Limb (tissue), 2 donors: ENCODE measurements at regions not wholly inside any gene's neighbourhood (a gene's known extent, or its start where the extent isn't known, plus 50 kb on each side); places are given as distances from the start of the nearest gene placed in this dataset.
"Not testable (repeated sequence)": the region's sequence is repeated elsewhere in the genome, so short reads cannot be mapped to it uniquely, and the experiment has no call there.

Source experiments
- DNase-seq, 2 donors: peaks; one replicate each; pipeline ENCODE4 v3.0.0-alpha.2; 2016; ENCODE audit errors: extremely low spot score in 2 of 2

DNA sequence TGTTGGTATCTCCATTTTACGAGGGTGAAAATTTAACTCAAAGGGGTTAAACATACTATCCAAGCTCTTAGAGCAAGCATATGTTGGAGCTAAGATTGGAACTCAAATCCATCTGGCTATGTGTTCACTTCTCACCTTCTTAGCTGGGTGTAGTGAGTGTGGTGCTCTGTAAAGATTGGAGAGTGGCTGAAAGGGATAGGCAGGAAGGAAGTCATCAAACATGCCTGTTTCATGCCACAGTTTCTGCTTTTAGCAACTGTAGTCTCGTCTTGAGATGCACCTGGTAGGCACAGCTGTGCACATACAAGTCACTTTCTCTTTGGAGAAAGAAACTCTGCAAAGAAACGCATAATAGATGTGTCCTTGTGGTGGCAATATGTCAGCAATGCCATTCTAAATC is 189.1 kb upstream of the MDFIC2 start:
- no peak for DNase-seq

DNA sequence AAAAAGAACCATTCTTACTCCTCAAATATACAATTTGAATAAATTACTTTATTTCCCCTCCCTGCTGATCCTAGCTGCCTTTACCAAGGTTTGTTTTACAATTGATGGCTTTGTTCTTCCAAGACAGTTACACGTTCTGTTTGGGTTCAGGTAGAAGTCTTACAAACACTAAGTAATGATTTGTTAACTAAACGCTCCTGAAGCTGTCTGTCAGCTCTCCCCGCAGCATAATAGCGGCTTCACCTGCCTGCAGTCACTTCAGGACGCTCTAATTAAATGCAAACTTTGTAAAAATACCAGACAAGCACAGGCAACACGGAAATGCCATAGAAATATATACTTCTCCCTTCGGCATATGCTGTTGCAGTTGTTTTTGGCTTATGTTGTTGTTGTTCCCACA is 176.4 kb upstream of the MDFIC2 start:
- no peak for DNase-seq

DNA sequence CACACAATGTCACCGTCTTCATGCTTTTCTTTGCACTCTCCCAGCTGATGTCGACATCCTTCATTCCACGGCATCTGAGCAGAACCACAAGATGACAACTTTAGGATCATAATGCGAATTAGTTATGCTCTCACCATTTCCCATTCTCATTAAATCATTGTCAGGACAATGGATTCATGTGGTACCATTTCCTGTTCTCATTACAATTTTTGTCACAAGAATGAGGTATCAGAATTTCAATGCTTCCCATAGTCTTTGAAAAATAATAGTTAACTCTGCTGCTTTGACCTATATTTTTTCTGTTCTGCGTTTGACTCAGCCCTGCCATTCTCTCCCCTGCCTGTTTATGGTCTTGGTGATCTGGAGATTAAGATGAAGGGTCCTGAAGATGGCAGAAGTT is 175.7 kb upstream of the MDFIC2 start:
- no peak for DNase-seq

DNA sequence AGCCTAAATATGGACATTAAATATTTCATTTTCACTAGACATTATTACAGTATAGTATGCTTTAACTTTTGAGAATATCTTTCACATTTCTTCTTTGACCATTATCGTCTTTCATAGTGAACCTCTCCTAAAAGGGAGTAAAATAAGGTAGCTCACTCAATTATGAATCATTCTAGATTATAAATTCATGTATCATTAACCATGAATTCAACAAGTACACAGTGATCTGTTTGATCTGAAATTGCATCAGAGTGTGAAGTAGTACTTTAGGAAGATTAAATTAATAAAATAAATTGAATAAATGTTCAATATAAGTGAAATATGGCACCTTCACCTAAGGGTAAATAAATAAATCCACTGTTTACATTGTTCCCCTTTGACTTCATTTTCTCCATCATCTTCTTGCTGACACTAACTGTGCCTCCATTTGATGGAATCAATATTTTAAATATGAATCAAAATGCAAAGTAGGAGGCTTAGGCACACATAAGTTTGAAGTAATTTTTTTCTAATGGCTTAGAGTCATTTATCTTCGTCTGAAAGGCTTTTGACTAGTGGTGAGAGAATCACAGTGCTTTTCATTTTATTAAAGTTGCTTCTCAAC is 174.1 kb upstream of the MDFIC2 start:
- no peak for DNase-seq

DNA sequence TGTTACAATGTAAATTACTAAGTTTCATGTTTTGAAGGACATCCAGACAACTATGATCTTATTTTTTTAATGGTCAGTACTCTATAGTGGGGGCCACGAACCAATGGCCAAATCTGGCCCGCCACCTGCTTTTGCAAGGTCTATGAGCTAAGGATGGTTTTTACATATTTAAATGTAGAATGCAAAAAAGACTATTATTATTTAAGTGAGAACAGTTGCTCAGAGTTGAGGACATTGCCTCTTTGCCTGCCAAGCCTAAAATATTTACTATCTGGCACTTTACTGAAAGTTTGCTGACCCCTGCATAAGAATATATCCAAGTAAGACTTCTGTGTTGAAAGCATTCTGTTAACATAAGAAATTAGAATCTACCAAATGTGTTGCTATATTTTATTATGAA is 163.7 kb upstream of the MDFIC2 start:
- DNase-seq, result no peak

DNA sequence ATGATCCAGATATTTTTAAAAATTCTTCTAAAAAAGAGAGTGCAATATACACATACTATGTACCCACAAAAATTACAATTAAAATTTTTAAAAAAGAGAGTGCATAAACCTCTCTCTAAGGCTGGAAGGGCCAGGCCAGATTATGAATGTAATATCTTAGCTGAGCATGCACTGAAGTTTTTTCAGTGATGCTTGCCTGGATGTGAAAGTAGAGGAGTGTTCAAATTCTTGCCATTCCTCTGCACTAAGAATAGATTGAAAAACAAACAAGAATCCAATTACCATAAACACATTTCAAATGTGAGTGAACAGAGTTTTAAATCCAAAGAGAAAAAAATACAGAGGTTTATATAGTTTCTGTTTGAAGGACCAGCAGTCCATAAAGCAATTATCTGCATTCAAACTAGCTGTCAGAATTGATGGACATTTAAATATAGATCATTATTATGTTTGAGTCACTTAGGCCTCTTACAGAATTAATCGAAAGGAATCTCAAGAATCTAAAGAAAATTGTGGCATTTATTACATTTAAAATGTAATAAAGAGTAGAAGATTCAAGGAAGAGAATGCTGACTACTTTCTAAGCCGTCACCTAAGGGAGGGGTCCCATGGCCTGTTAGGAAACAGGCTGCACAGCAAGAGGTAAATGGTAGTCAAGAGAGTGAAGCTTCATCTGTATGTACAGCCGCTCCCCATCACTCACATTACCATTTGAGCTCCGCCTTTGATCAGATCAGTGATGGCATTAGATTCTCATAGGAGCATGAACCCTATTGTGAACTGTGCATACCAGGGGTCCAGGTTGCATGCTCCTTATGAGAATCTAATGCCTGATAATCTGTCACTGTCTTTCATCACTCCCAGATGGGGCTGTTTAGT is 159.3 kb upstream of the MDFIC2 start:
- no peak for DNase-seq

DNA sequence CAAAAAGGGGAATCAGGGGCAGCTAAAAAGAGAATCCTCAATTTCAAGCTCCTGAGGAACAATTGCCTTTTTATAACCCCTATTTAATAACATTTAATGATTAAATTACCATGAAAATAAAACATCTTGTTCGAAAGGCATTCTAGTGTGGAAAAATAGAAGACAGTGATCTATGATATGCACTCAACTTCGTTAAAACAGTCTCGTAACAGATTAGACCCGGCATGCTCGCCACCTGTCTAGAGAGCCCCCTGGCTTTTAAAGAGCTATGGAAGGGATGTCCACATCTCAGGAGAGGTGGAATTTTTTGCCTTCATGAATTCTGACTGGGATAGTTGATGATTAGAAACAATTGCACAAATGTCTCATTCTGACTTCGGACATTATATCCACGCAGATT is 153.7 kb upstream of the MDFIC2 start:
- DNase-seq, result no peak

DNA sequence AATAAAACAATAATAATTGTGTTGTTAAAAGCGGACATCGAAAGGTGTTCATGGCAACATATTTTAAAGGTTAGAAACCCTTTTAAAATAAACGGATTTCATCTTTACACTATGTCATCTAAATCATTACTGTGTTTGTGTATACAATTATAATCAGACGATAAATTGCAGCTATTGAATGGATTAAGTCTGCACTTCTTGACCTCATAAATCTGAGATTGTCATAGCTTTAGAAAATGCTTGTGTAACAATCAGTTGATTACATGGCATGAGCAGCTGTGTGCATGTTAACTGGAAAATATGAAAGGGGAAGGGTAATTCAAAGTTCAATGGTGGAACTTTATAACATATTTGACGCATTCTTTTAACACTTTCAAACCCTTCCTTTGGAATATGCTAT is 152.4 kb upstream of the MDFIC2 start:
- DNase-seq, result no peak

DNA sequence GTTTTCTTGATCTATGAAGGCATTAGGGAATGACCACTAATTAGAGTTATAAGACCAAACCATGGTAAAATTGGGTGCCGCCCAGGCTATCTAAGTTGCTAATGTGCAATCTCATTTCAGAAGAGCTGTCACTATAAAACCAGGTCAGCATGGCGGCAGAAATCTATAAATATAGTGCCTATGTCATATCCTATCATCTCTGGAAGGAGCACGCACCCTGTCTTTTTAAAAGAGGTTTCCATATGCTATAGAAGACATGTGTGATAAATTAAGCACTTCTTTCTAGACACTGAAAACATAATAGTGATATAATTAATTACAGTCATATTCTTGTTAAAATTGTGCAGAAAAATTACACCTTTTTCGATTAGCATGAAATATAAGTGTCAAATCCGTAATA is 152.0 kb upstream of the MDFIC2 start:
- DNase-seq, result no peak

DNA sequence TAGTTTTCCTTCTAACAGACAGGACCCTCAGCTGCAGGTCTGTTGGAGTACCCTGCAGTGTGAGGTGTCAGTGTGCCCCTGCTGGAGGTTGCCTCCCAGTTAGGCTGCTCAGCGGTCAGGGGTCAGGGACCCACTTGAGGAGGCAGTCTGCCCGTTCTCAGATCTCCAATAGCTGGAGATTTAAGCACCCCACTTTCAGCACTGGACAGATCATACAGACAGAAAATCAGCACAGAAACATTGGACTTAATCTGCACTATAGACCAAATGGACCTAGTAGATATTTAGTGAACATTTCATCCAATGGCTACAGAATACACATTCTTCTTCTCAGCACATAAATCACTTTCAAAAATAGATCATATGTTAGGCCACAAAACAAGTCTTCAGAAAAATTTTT is 137.8 kb upstream of the MDFIC2 start:
- DNase-seq, result not testable (repeated sequence)

DNA sequence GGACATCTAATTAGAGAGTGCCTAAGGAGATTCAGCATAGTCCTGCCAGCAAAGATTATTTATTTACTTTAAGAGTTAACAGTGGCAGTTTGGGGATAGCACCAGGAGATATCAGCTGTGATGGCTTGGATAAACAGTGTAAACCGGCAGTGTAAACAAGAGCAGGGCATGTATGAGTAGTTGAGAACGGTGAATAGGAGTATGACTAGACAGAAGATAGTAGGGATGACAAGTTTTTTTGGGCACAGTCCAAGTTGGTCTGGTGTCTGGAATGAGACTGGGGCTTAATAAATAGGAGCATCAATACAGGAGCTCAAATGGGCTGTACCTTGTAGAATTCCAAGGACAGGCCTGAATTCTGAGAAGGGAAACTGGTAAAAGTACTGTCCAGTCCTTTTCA is 123.0 kb upstream of the MDFIC2 start:
- not testable (repeated sequence) for DNase-seq

DNA sequence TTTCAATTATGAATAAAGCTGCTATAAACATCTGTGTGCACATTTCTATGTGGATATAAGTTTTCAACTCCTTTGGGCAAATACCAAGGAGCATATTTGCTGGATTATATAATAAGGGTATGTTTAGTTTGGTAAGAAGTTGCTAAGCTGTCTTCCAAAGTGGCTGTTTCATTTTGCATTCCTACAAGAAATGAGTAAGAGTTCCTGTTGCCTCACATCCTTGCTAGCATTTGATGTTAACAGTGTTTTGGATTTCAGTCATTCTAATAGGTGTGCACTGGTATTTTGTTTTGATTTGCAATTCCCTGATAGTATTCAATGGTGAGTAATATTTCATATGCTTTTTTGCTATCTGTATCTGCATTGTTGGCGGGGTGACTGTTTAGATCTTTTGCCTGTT is 120.7 kb upstream of the MDFIC2 start:
- no peak for DNase-seq

DNA sequence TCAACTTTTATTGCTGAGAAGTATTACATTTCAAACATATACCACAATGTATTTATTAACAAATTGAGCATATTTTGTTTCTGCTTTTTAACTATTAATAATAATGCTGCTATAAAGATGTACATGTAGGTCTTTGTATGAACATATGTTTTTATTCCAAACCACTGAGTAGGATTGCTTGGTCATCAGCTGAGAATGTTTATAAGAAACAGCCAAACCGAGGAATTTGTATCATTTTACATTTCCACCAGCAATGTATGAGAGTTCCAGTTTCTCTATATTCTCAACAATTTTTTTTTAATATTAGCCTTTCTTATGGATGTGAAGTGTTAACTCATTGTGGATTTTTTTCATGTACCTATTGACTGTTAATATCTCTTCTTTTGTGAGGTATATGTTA is 119.5 kb upstream of the MDFIC2 start:
- no peak for DNase-seq

DNA sequence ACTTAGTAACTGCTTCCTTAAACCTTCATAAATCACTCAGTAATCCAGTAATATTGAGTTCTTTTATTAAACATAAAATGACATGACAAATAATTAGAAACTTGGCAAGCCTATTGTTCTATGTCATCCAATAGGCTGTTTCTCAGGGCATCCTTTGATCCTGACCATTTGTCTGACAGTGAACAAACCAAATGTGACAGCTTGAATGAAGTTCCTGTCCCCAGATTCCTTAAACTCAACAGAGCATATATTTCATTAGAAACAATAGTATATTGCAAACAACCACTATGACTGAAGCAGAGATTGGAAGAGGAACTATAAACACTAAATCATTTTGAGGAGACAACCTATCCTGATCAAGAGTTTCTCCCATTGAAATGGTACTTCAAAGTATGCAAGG is 113.6 kb upstream of the MDFIC2 start:
- no peak for DNase-seq

DNA sequence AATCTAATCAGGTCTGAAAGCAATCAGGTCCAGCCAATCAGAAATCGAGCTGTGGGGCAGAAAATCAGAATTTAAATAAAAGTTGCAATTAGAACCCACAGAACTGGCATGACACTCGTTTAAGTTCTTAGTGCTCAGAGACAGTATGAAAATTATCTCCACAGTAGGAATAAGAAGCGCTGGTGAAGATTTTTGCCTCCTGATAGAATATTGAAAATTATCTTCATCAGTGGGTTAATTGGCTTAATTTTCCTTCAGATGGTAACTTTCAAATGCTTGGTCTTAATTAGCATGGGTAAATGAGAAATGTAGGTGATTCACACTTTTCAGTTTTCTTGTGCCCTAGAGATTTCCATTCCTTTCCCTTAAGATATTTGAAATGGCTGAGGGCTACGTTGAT is 109.1 kb upstream of the MDFIC2 start:
- DNase-seq, result no peak

DNA sequence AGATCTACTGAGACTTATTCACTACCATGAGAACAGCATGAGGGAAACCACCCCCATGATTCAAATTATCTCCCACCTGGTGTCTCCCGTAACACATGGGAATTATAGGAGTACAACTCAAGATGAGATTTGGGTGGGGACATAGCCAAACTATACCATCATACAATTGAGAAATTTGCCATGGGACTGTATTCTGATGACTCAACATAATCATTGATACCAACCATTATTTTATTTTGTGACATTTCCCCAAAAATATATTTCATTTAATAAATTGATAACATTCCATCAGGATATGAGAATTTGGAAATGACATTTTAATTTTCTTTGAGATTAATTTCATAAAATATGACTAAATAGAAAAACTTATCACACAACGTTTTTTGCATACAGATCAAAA is 96.6 kb upstream of the MDFIC2 start:
- DNase-seq, result no peak

DNA sequence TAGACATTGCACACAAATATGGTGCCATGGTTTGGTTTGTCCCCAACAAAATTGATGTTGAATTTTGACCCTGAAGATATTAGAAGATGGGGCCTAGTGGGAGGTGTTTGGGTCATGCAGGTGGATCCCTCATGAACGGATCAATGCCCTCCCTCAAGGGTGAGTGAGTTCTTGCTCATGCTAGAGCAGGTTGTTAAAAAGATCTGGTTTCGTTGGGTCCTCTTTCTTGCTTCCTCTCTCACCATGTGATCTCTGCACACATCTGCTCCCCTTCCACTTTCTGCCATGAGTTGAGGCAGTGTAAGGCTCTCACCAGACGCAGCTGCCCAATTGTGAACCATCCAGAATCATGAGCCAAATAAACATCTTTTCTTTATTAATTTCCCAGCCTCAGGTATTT is 87.8 kb upstream of the MDFIC2 start:
- no peak for DNase-seq

DNA sequence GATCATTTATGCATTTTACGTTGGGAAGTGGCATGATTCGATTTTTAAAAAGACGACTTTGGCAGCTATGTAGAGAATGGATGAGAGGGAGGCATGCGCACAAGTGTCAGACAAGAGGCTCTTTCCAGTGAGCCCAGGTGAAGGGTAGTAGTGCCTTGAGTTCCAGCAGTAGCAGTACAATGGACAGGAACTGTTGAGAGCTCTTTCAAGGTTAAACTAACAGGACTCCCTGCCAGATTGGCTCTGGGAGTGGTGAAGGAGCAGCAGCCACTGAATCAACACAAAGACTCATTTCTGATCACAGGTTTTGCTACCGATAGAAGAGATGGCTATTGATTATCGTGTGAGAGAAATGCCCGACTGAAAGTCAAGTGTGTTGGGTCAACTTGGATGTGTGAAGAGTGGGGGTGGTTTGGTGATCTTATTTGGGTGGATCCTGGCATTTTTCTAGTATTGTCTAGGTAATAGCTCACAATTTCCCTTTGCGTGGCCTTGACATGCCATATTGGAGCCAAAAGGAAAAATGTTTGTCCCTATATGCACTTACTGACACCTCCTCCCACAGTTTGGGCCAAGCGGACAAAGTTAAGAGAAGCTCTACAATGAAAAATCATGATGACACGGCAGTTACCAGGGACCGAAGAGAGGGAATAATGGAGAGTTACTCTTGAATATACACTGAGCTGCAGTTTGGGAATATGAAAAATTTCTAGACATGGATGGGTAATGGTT is 81.6 kb upstream of the MDFIC2 start:
- DNase-seq, result no peak

DNA sequence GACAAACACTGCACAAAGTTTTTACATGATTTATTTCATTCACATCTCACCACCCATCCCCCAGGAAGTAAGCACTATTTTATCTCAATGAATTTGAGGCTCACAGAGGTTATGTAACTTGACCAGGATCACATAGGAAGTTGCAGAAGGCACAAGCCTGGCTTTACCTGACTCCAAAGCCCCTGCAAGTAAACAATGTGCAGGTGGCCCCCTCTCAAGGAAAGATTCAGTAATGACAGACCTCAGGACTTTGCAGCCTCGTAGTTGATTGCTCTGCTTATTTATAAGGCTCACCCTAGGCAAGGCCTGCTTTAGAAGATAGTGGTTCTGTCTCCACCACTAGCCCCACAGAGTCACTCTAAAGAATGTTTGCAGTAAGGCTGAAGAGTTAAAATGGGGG is 79.8 kb upstream of the MDFIC2 start:
- no peak for DNase-seq

DNA sequence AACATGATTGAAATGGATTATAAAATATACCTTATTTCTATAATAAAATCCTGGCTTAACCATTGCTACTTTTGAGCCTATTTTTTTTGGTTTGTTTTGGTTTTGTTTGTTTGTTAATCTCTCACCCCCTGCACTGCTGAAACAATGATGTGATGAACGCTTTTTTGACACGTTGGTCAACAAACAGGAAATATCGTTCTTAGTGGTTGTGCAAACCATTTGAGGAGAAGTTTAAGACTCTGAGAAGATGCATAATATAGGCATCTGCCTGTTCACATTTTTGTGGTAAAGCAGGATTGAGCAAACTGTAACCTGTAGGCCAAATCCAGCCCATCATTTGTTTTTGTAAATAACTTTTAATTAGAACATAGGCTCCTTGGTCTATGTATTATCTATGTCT is 75.5 kb upstream of the MDFIC2 start:
- no peak for DNase-seq

DNA sequence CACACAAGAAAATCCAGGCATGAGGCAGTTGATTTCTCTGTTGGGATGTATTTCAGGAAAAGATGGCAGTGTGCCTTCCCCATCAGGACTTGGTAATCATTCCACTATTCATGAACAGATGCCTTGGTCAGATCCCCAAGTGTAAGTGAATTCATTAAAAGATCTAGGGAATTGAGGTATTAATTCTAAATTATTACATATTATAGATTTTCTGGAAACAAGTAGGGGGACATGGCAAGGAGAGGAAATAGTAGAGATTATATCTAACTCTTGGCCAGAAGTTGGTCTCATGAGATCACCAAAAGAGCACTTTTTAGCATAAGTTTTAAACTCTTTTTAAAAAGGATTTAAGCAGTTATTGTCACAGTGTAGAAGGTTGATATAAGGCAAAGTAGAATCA is 74.4 kb upstream of the MDFIC2 start:
- no peak for DNase-seq

DNA sequence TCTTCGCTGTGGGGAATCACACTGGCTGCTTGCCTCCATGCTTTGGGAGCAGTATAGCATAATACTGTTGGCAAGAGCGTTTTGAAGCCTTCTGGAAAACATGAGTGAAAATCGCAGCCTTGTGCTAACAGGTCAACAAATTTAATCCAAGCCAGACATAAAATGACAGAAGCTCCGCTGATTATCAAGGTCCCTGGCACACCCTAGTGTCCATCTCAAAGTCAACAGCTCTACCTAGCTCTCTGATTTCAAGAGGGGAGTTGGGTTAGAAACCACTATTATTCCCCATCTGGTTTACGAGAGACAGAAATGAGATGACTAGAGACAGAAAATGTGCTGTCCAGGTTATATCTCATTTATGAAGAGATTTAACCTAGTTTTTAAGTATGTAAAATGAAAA is 73.6 kb upstream of the MDFIC2 start:
- no peak for DNase-seq

DNA sequence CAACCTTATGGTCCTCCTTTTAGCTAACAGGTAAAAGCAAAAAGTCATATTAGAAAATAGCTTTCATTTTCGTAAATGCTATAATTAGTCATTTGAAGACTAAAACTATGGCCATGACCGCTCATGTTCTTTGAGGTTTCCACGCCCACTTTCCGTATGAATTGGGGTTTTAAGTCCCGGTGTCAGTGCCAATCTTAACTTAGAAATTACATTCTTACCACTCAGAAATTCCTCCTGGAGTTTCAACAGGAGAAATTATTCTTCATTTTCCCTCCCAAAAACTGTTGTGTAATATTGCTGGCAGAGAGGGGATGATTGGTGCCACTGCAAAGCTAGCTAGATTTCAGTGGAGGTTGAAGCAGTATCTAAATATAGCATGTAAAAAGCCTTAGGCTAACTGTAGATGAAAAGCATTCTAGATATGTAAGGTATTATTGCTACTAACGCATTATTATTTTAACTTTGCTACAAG is 71.0 kb upstream of the MDFIC2 start:
- no peak for DNase-seq
